ENCODE measurements at regions not wholly inside any gene's neighbourhood (a gene's known extent, or its start where the extent isn't known, plus 50 kb on each side); places are given as distances from the start of the nearest gene placed in this dataset.
"Not testable (repeated sequence)": the region's sequence is repeated elsewhere in the genome, so short reads cannot be mapped to it uniquely, and the experiment has no call there.

DNA sequence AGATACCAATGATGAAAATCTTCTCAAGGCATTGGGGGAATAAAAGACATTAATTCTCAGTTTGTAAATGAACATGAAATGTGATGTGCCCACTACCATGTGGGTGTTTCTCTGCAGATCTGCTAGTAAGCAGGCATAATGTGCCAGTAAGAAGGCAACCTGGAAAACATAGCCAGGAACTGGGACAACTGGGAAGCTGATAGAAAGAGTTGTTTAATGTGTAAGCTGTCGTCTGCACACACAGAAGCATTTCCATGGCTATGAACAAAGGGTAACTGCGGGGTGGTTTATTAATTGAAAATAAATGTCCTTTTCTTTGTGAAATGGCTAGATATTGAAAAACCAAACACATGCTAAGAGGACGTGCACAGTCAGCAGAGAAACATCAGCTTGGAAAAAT lies 52.0 kb downstream of the ZC3H11B start:
- no peak for DNase-seq

DNA sequence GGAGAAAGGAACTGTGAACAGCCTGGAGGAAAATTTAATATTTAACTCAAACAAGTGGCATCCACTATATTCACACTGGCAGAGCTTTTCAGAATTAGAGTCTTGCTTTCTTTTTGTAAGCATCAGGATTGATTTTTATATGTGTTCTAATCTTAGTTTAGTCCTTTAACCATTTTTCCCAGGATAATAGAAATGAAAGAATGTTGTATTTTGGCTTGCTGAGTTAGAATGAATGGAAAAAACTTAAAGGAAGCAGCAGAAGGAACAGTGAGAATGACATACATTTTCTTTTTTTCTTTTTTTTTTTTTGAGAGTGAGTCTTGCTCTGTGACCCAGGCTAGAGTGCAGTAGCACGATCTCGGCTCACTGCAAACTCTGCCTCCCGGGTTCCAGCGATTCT lies 53.0 kb downstream of the ZC3H11B start:
- DNase-seq, result no peak

- no peak for DNase-seq
Measured at GRCh38 chr1:219555806-219556205, 57.1 kb downstream of the ZC3H11B start.

GRCh38 chr1:219555031-219555692 lies 57.7 kb downstream of the ZC3H11B start:
- DNase-seq, result no peak

DNA sequence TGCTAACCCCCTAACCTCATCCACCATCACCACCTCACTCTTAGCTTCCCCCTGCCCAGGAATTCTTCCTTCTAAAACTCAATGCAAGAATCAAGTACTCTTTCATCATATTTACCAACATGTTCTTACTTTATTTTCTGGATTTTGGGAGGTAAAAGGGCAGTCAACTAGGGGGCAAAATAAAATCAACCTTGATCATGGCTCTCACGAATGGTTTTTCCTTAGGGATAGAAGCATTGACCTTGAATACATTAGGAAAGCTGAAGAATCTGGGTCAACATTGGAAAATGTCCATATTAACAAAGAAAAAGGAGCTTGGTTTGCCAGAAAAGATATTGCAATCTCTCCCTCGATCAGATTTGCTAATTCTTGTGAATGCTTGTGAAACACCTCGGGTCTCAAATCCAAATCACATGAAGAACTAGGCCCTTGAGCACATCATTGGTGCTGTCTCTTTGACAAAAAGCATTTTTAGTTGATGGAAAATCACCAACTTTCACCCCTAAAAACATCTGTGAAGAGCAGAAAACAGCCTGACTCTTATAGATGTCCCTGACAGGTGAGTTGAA lies 58.9 kb downstream of the ZC3H11B start:
- no peak for DNase-seq

GRCh38 chr1:219550201-219550600 lies 62.7 kb downstream of the ZC3H11B start:
- DNase-seq, result no peak

- no peak for DNase-seq
Measured at GRCh38 chr1:219549215-219549614, 63.7 kb downstream of the ZC3H11B start.

DNA sequence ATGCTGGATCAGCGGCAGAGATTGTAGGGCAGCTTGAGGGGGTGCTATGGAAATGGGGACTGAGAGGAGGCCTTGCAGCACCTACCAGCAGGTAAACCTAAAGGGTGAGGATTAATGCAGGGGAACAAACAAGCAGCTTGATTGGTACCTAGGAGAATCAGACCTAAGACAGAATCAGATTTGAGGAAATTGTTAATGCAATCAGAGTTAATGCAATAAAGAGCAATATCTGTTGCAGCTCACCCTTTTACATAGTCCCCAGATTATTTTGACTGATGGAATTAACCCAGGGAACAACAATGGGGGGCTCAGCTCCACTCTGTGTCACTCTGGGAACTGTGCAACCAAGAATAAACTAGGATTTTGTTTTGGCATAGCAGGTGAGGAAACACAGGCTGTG lies 64.5 kb downstream of the ZC3H11B start:
- no peak for DNase-seq

- DNase-seq, result not testable (repeated sequence)
Measured at GRCh38 chr1:219545756-219546155, 67.1 kb downstream of the ZC3H11B start.

DNA sequence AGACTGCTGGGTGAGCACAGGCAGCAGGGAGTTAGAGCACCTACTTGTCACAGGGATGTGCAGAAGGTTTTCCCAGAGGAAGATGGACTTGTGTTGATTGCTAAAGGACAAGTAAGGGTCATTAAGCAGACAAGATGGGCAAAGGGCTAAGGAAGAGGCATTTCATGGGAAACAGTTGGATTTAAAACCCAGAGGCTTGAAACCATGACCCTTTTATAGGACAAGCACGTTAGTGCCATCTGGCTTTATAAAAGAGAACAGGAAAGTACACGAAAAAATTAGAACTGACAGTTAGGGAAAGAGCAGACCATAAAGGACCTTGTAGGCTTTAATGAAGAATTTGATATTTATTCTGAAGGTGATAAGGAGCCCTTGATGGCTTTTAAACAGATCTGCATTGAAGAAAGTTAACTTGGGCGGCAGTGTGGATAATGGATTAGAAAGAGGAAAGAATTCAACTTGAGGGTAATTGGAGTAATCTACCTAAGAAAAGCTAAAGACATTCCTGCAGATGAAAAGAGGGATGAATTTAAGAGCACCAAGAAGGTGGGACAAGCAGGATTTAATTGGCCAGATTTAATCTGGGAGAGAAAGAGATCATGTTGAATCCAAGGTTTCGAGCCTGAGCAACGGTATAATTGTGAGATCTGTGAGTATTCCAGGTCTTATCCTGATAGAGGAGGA lies 68.6 kb downstream of the ZC3H11B start:
- DNase-seq, result no peak

DNA sequence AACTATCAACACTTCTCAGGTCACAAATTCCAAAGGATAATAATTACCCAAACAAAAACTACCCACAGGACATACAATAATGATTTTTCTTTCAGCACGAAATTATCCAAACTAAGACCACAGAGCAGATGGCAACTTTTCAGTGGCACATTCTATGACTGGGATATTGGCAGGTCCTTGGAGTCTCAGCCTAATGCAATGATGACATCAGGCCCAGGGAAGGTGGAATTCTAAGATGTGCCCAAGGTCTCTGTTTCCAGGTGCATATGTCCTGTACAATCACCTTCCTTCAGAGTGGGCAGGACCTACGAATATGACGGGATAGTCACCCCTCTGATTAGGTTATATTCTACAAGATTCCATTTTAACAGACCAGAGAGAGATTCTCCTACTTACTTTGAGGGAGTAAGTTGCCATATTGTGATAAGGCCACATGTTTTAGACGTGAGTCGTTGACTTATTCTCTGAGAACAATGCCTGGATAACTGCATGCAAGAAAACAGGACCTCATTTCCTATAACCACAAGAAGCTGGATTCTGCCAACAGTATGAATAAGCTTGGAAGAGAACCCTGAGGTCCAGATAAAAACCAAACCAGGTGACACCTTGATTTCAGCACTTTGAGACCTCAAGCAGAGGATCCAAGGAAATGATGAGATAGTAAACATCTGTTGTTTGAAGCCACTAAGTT lies 69.9 kb downstream of the ZC3H11B start:
- no peak for DNase-seq

DNA sequence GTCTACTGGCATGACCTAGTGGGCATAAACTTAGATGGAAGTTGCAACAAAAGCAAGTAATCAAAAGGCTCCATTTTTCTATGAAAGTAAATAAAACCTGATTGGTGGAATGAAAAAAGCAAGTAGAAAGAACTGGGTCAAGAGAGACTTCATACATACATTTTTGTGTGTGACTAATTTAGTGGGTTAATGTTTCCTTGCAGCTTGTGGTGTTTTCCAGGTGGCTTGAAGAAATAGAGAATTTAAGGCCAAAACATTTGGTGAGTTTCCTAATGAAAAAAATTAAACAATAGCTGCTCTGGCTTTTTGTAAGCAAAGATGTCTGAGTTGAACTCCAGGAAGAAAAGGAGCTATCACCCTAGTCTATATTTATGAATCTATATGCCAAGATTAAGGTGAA lies 71.0 kb downstream of the ZC3H11B start:
- DNase-seq, result no peak

DNA sequence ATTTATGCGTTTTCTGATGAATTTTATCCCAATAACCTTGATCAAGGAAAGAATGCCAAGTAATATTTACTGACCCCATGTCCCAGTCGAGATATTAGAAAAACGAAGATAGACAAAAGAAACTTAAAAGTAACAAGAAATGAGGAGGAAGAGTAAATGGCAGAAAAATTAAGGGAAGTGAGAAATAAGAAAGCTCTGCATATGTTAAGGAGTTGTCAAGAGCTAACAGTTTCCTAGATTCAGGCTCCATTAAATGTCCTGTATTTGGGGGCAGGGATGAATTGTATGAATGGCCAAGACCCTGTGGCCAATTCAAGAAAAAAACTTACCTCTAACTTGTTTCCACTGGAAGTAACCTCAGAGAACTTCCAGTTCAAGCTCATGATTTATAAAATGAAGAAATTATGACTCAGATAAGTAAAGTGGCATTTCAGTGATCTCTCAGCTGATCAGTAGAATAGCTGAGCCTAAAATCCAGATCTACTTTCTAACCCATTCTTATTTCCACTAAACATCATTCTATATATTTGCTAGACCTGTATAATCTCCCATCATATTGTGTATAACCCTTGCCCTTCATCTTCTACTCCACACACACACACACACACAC lies 73.2 kb downstream of the ZC3H11B start:
- no peak for DNase-seq

DNA sequence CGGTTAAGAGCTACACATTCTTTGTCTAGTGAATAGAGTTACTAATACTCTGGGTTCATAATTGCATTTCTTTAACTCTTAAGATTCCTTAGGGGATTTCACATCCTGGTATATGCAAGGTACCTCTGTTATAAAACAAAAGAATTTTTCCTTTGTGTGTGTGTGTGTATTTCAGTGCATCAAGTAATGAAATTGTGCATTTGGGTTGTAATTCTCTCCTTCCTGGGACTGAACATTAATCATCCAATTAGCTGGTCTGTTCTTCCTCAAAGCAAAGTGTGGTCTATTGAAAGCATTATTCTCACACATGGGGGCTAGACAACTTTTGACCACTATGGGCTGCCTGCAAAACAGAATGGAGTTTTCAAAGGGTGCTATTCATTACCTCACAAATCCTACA lies 74.0 kb downstream of the ZC3H11B start:
- no peak for DNase-seq

- DNase-seq, result peak; percentile 21
Measured at GRCh38 chr1:219537223-219537631, 75.7 kb downstream of the ZC3H11B start.

DNA sequence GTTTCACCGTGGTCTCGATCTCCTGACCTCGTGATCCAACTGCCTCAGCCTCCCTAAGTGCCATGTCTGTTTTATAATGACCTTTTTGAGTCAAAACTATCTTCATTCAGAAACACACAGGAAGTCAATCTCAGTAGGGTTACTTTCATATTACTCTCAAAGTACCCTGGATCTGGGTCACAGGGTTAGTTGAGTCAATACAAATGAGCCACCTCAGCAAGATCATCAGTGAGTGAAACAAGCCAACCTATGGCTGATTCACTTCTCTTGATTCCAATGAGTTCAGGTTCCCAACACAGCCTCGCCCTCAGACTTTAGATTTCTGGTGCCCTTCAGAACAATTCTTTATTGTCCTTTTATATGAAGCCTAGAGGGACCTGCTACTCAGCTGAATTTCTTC lies 76.9 kb downstream of the ZC3H11B start:
- peak; percentile 16 for DNase-seq

DNA sequence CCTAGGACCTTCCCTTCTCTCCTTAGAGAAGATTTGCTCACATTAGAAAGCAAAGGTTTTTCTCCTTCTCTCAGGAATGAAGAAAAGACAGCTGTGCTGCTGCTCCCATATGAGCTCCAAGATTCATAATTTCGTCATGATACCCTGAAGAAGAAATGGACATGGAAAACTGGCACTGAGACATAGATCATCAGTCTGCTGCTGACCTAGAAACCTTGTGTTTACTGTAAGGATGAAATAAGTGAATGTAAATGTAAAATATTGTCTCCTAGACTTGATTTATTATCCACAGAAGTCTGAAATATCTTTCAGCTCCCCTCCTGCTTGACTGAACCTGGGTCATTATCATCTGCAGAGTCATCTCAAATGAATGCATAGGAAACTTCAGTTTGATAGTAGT lies 77.9 kb downstream of the ZC3H11B start:
- no peak for DNase-seq

GRCh38 chr1:219533280-219533679 lies 79.6 kb downstream of the ZC3H11B start:
- DNase-seq, result no peak

GRCh38 chr1:219529116-219529515 lies 83.8 kb downstream of the ZC3H11B start:
- DNase-seq, result no peak

DNA sequence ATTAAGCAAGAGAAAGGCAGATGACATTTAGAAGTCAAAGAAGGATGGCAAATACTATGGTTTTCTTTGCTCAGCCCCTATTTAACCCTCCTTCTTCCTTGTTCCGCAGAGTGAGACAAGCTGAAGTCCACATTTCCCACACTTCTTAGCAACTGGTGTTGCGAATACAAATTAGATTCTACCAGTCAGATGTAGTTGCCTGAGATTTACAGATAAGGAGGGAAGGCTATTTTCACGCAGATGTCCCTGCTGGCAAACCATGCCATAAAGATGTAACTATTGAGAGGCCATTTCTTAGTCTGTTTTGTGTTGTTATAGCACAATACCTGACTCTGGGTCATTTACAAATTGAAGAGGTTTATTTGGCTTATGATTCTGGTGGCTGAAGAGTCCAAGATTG lies 84.3 kb downstream of the ZC3H11B start:
- no peak for DNase-seq

DNA sequence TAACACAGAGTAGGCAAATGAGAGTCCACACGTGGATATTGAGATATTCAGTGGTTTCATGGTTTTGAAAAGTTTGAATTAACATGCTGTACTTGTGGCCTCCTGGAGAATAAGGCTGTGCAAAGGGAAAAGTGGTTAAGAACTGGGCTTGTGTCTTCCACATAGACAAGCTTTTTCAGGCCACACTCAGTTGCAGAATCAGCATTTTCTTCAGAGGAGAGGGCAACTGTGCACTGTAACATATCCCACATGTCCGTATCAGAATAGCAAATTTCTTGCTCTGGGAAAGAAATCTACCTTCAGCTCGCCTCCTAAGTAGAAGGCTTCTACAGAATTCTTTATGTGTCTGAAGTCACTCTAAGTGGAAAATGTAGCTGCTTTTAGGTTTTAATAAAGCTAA lies 84.9 kb downstream of the ZC3H11B start:
- no peak for DNase-seq

- no peak for DNase-seq
Measured at GRCh38 chr1:219526074-219526473, 86.8 kb downstream of the ZC3H11B start.

GRCh38 chr1:219523411-219523810 lies 89.5 kb downstream of the ZC3H11B start:
- no peak for DNase-seq

GRCh38 chr1:219521325-219521724 lies 91.6 kb downstream of the ZC3H11B start:
- DNase-seq, result no peak

All from activated CD4-positive, alpha-beta T cell treated with anti-CD3 and anti-CD28 coated beads, Interleukin-10, Interleukin-2, amounts not matched to agents 100 ng/mL and 50 ng/mL, durations not matched to agents 16 hours and 8 hours (primary cell).